Heart left ventricle (tissue), 13 donors: ENCODE measurements at regions not wholly inside any gene's neighbourhood (a gene's known extent, or its start where the extent isn't known, plus 50 kb on each side); places are given as distances from the start of the nearest gene placed in this dataset.

Experiments used
- CTCF ChIP-seq, 12 donors: fragments of 200-600 bp; sonication (generic) in 4 of 12; IDR thresholded peaks; one replicate each; pipeline versions ENCODE4 v1.5.0 to v1.8.0; 2018 to 2022; ENCODE audit warnings: antibody characterized with exemption in 12 of 12, mild to moderate bottlenecking in 5 of 12
- POLR2A ChIP-seq, 2 donors: fragments of 450-650 bp; IDR thresholded peaks; one replicate each; pipeline ENCODE4 v1.6.1; 2017; ENCODE audit warnings: antibody characterized with exemption in 2 of 2, mild to moderate bottlenecking in 2 of 2, moderate library complexity in 2 of 2
- donor health status: ischemic (EF 13 %, LVEDD 7.1; RV severe dilation, severe dysfunction).
- donor health status: DM: no; HTN: yes; CAD: no.
- donor health status: DM: no; HTN: no; CAD: no.
- donor health status: ischemic (EF 25% LVEDD 6.9; RV normal size, moderate dysfunction).
- donor health status: ischemic (EF 25% LVEDD 5.7; RV mildly dilated, moderate dysfunction).
- donor health status: ischemic (EF 35%, LVEDD 5.7; RV mildly dilated, moderate dysfunction).
- donor health status: nonischemic (EF 11% LVEDD 7.7; RV severe dilation, severe dysfunction).
- donor health status: DM: yes; HTN: yes; CAD: no.
- donor health status: PGD.
- donor health status: ischemic (EF 29% LVEDD 5.4; RV normal size, mild dysfunction).
- donor health status: nonischemic (EF 23%, LVEDD 6.1; RV moderate dilation, normal function).

GRCh38 chr17:55898195-55898594 is 147.3 kb downstream of the PCTP start:
- TF ChIP-seq CTCF (IDR thresholded peaks at IDR 0.05) (no peak), POLR2A (IDR thresholded peaks at IDR 0.05) (no peak)
